OCI-LY7 (cell line): ENCODE measurements at regions not wholly inside any gene's neighbourhood (a gene's known extent, or its start where the extent isn't known, plus 50 kb on each side); places are given as distances from the start of the nearest gene placed in this dataset.

Experiments
- BruUV-seq: library from RNA; stranded (reverse); fragments of 400-500 nt; replicated peaks from 2 replicates; lab custom pipeline; 2021; lab: Mats Ljungman, UMichigan
- CTCF ChIA-PET: fragments of 300-600 bp; sonication (Branson Sonifier 250); formaldehyde crosslinking; loops from one replicate; lab custom pipeline; 2022; ENCODE audit warnings: antibody characterized with exemption; ENCODE audit not compliant: unreplicated experiment; lab: Charles Lee
- POLR2A ChIA-PET: fragments of 300-600 bp; sonication (Branson Sonifier 250); formaldehyde crosslinking; loops from one replicate; lab custom pipeline; 2022; ENCODE audit warnings: antibody characterized with exemption; lab: Charles Lee
- DNase-seq: peaks from one replicate; pipeline ENCODE4 v3.0.0-alpha.2; 2015; ENCODE audit warnings: low spot score
- H2AFZ ChIP-seq: fragments of 200-600 bp; sonication (generic), shearing (Covaris generic); 2 replicates; pipeline ENCODE4 v1.6.1; 2014; ENCODE audit warnings: mild to moderate bottlenecking, antibody characterized with exemption, low read length, moderate library complexity
- H3K27ac ChIP-seq: fragments of 200-600 bp; sonication (generic); 2 replicates; pipeline ENCODE4 v1.5.1; 2014; ENCODE audit warnings: mixed run types, low read depth, mild to moderate bottlenecking, moderate library complexity, low read length, inconsistent platforms; ENCODE audit not compliant: poor library complexity, severe bottlenecking
- H3K36me3 ChIP-seq: fragments of 200-600 bp; sonication (generic); 2 replicates; pipeline ENCODE4 v1.6.1; 2014; ENCODE audit warnings: mild to moderate bottlenecking, antibody characterized with exemption, low read length, moderate library complexity, mixed read lengths; ENCODE audit not compliant: insufficient read depth
- H3K4me1 ChIP-seq: fragments of 200-600 bp; sonication (generic); 2 replicates; pipeline ENCODE4 v1.5.1; 2014; ENCODE audit warnings: mild to moderate bottlenecking, low read length; ENCODE audit not compliant: insufficient read depth, poor library complexity, severe bottlenecking
- H3K4me2 ChIP-seq: fragments of 200-600 bp; sonication (generic); 2 replicates; pipeline ENCODE4 v1.6.1; 2014; ENCODE audit warnings: mild to moderate bottlenecking, low read length
- H3K4me3 ChIP-seq: fragments of 200-600 bp; sonication (generic); 2 replicates; pipeline ENCODE4 v1.5.1; 2014; ENCODE audit warnings: mild to moderate bottlenecking, low read depth, low read length; ENCODE audit not compliant: poor library complexity, severe bottlenecking
- H3K79me2 ChIP-seq: fragments of 200-600 bp; sonication (generic); 2 replicates; pipeline ENCODE4 v1.6.1; 2016; ENCODE audit warnings: low read depth, mild to moderate bottlenecking, low read length, moderate library complexity, mixed read lengths; ENCODE audit not compliant: insufficient read depth
- H3K9me2 ChIP-seq: fragments of 200-600 bp; sonication (generic); 2 replicates; pipeline ENCODE4 v1.6.1; 2016; ENCODE audit warnings: mild to moderate bottlenecking, low read length, mixed read lengths; ENCODE audit not compliant: insufficient read depth
- H3K9me3 ChIP-seq: fragments of 200-600 bp; sonication (generic); 2 replicates; pipeline ENCODE4 v1.6.1; 2014; ENCODE audit warnings: mild to moderate bottlenecking, mixed run types, low read length, mixed read lengths
- H4K20me1 ChIP-seq: fragments of 200-600 bp; sonication (generic); 2 replicates; pipeline ENCODE4 v1.6.1; 2014; ENCODE audit warnings: mild to moderate bottlenecking, antibody characterized with exemption, low read length, moderate library complexity, mixed read lengths; ENCODE audit not compliant: insufficient read depth
- EZH2phosphoT487 ChIP-seq: fragments of 200-600 bp; sonication (generic); IDR thresholded peaks from 2 replicates; pipeline ENCODE4 v1.6.1; 2018; ENCODE audit warnings: low read depth, borderline replicate concordance, mild to moderate bottlenecking, mixed run types, antibody characterized with exemption, low read length, moderate library complexity, mixed read lengths
- intact Hi-C: fragments of 100-400 bp; cut with micrococcal nuclease; formaldehyde crosslinking; loops from one replicate; pipeline ENCODE4 v1.10.0; 2022; ENCODE audit not compliant: unreplicated experiment
- TF ChIP-seq, protein P1 (sequence below): fragments of 200-600 bp; sonication (generic); conservative IDR thresholded peaks from 2 replicates; pipeline ENCODE4 v1.5.1; 2014; ENCODE audit warnings: mild to moderate bottlenecking, antibody characterized with exemption, low read length, moderate library complexity, mixed read lengths

DNA sequence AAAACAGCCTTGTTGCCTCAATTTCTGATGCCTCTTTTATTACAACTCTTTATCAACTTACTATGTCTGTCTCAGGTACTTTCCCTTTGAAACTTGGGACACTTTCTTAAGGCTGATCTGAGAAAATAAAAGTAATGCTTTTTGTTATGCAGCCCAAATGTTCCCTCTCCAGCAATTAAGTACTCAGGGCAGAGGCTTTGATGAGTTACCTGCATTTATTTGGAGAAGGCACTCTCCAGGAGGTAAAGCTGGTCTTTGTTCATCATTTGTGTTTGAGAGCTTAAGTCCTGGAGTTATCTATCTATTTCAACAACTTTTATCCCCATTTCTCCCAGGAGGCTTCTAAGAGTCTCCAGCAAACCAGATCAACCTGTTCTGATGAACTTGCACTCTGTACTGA is 259.2 kb downstream of the ASXL3 start:
- no peak for DNase-seq
- H3K4me1 ChIP-seq: peaks cover 51% of the 10 kb centered on the region
- H3K79me2 ChIP-seq: no peaks in the 10 kb centered on the region
- no peaks in the 10 kb centered on the region for H3K9me3 ChIP-seq
- ChIA-PET POLR2A (interaction anchor here (1.0 to 2.5 kb wide), 5 partner anchors 15 to 290 kb away, joined by 3 to 10 read pairs (median 5); no protein-coding TSS in a partner anchor), CTCF (no interaction called here)
- no peaks in the 10 kb centered on the region for H3K9me2 ChIP-seq
- H2AFZ ChIP-seq: peak overlapping the region; percentile 14; the same call in 1 of the 2 replicates
- no TSS peak for BruUV-seq
- H4K20me1 ChIP-seq: no peaks in the 10 kb centered on the region
- H3K4me2 ChIP-seq: no peak overlapping the region
- no peak overlapping the region for H3K4me3 ChIP-seq
- no peak overlapping the region for H3K27ac ChIP-seq
- TF ChIP-seq, protein P1, sequence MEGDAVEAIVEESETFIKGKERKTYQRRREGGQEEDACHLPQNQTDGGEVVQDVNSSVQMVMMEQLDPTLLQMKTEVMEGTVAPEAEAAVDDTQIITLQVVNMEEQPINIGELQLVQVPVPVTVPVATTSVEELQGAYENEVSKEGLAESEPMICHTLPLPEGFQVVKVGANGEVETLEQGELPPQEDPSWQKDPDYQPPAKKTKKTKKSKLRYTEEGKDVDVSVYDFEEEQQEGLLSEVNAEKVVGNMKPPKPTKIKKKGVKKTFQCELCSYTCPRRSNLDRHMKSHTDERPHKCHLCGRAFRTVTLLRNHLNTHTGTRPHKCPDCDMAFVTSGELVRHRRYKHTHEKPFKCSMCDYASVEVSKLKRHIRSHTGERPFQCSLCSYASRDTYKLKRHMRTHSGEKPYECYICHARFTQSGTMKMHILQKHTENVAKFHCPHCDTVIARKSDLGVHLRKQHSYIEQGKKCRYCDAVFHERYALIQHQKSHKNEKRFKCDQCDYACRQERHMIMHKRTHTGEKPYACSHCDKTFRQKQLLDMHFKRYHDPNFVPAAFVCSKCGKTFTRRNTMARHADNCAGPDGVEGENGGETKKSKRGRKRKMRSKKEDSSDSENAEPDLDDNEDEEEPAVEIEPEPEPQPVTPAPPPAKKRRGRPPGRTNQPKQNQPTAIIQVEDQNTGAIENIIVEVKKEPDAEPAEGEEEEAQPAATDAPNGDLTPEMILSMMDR: no peak
- TF ChIP-seq EZH2phosphoT487: no peak
- H3K36me3 ChIP-seq: no peaks in the 10 kb centered on the region
- intact Hi-C loops: no loop called here

DNA sequence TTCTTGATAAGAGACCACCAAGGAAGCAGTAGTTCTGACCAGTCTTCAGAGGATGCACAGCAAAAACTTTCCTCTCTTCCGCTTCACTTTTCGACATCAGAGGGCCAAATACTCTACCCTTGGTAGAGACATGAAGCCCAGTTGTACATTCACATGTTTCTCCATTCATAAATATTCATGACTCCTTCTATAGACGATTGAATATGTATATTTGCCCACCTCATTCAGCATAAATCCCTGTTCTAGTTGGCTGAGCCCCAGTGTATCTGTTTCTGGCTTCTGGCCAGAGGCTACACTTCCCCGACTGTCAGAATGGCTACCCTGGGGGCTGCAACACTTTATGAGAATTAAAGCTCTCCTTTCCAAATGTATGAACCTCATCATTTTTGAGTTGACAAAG is 258.5 kb downstream of the ASXL3 start:
- no peak for TF ChIP-seq EZH2phosphoT487
- TF ChIP-seq, protein P1: no peak
- Histone ChIP-seq H2AFZ (peak overlapping the region; percentile 14; the same call in 1 of the 2 replicates), H3K36me3 (no peaks in the 10 kb centered on the region; the same call in 1 of the 2 replicates), H3K4me1 (peaks cover 45% of the 10 kb centered on the region), H3K79me2 (no peaks in the 10 kb centered on the region), H3K9me2 (no peaks in the 10 kb centered on the region), H3K4me2 (no peak overlapping the region), H4K20me1 (no peaks in the 10 kb centered on the region), H3K4me3 (no peak overlapping the region), H3K9me3 (no peaks in the 10 kb centered on the region), H3K27ac (no peak overlapping the region)
- POLR2A ChIA-PET: interaction anchor here (2.5 kb wide), 1 partner anchor 18 kb away, joined by 10 read pairs; no protein-coding TSS in a partner anchor
- no TSS peak for BruUV-seq
- no peak for DNase-seq
- CTCF ChIA-PET: no interaction called here
- intact Hi-C loops: no loop called here

DNA sequence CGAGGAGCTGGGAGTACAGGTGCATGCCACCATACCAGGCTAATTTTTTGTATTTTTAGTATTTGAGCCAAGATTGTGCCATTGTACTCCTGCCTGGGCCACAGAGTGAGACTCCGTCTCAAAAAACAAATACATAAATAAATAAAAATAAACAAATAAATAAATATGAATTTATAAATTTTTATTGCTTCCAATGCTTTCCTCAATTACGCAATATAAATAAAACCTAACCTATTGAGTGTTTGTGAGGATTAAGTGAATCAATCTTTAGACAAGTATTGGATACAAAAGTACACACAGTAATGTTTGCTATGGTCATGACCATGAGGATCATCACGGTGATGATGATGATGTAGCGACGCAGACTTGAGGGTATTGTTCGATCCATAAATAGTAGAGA is 257.4 kb downstream of the ASXL3 start:
- no peaks in the 10 kb centered on the region for H3K9me2 ChIP-seq
- no peaks in the 10 kb centered on the region for H3K9me3 ChIP-seq
- no peaks in the 10 kb centered on the region for H4K20me1 ChIP-seq
- no peak for TF ChIP-seq EZH2phosphoT487
- TF ChIP-seq, protein P1: no peak
- no peak overlapping the region for H3K4me3 ChIP-seq
- H3K79me2 ChIP-seq: no peaks in the 10 kb centered on the region
- CTCF ChIA-PET: no interaction called here
- DNase-seq: no peak
- H3K36me3 ChIP-seq: no peaks in the 10 kb centered on the region; the same call in 1 of the 2 replicates
- no peak overlapping the region for H3K27ac ChIP-seq
- BruUV-seq: no TSS peak
- no peak overlapping the region for H3K4me2 ChIP-seq
- intact Hi-C loops: no loop called here
- H3K4me1 ChIP-seq: peaks cover 33% of the 10 kb centered on the region
- H2AFZ ChIP-seq: no peak overlapping the region
- POLR2A ChIA-PET: interaction anchor here (1.4 kb wide), 1 partner anchor 38 kb away, joined by 3 read pairs; no protein-coding TSS in a partner anchor
